ENCODE measurements at regions not wholly inside any gene's neighbourhood (a gene's known extent, or its start where the extent isn't known, plus 50 kb on each side); places are given as distances from the start of the nearest gene placed in this dataset.
"Not testable (repeated sequence)": the region's sequence is repeated elsewhere in the genome, so short reads cannot be mapped to it uniquely, and the experiment has no call there.

GRCh38 chr5:38677636-38678035, 121.2 kb upstream of the LIFR start:
- TF ChIP-seq CTCF (IDR thresholded peaks at IDR 0.05; ENCODE audit: insufficient read depth, low read depth, low read length, missing control alignments), result no peak
- no peak overlapping the region for H3K4me3 ChIP-seq (ENCODE audit: low read length)
- no peak for DNase-seq (ENCODE audit: low read depth)

GRCh38 chr5:38678076-38678475, 121.6 kb upstream of the LIFR start:
- no peak overlapping the region for H3K4me3 ChIP-seq (ENCODE audit: low read length)
- no peak for TF ChIP-seq CTCF (IDR thresholded peaks at IDR 0.05; ENCODE audit: insufficient read depth, low read depth, low read length, missing control alignments)
- no peak for DNase-seq (ENCODE audit: low read depth)

GRCh38 chr5:38678697-38679096, 122.3 kb upstream of the LIFR start:
- not testable (repeated sequence) for H3K4me3 ChIP-seq (ENCODE audit: low read length); DNase-seq (ENCODE audit: low read depth)

GRCh38 chr5:38680094-38680825, 123.8 kb upstream of the LIFR start:
- DNase-seq (ENCODE audit: low read depth), result no peak
- TF ChIP-seq CTCF (IDR thresholded peaks at IDR 0.05; ENCODE audit: insufficient read depth, low read depth, low read length, missing control alignments), result no peak
- no peak overlapping the region for H3K4me3 ChIP-seq (ENCODE audit: low read length)

- no peak for TF ChIP-seq CTCF (IDR thresholded peaks at IDR 0.05; ENCODE audit: insufficient read depth, low read depth, low read length, missing control alignments)
- no peak overlapping the region for H3K4me3 ChIP-seq (ENCODE audit: low read length)
- DNase-seq (ENCODE audit: low read depth), result no peak
Observed at GRCh38 chr5:38681029-38681706, 124.7 kb upstream of the LIFR start.

- TF ChIP-seq CTCF (IDR thresholded peaks at IDR 0.05; ENCODE audit: insufficient read depth, low read depth, low read length, missing control alignments), result no peak
- no peak overlapping the region for H3K4me3 ChIP-seq (ENCODE audit: low read length)
- no peak for DNase-seq (ENCODE audit: low read depth)
Observed at GRCh38 chr5:38681966-38682365, 125.5 kb upstream of the LIFR start.

GRCh38 chr5:38686658-38687057, 130.2 kb upstream of the LIFR start:
- no peak for DNase-seq (ENCODE audit: low read depth)
- no peak overlapping the region for H3K4me3 ChIP-seq (ENCODE audit: low read length)
- TF ChIP-seq CTCF (IDR thresholded peaks at IDR 0.05; ENCODE audit: insufficient read depth, low read depth, low read length, missing control alignments), result no peak
